Lung microvascular endothelial cell (primary cell): ENCODE measurements at regions not wholly inside any gene's neighbourhood (a gene's known extent, or its start where the extent isn't known, plus 50 kb on each side); places are given as distances from the start of the nearest gene placed in this dataset.

Experiments
- DNase-seq, 2 donors: peaks; one replicate each; pipeline versions ENCODE4 v3.0.0 to v3.0.0-alpha.2; 2010; ENCODE audit warnings: low read depth in 2 of 2

DNA sequence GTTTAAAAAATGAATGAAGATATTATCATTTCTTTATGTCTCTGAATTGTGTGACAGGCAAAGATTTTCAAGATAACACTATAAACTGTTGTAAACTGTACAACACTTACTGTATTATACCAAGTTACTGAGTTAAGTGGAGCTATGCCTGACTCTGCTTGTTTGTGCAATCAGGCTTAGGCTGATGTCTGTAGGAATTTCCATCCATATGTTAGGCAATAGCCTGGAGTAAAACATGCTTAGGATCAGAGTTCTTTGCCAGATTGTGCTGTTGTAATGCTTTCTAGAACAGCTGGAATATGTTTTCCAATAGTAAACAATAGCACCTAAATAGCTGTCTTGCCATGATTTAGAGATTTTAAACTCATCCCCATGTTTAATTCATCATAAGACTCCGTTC is 1496.7 kb downstream of the CDH11 start:
- DNase-seq, result no peak

DNA sequence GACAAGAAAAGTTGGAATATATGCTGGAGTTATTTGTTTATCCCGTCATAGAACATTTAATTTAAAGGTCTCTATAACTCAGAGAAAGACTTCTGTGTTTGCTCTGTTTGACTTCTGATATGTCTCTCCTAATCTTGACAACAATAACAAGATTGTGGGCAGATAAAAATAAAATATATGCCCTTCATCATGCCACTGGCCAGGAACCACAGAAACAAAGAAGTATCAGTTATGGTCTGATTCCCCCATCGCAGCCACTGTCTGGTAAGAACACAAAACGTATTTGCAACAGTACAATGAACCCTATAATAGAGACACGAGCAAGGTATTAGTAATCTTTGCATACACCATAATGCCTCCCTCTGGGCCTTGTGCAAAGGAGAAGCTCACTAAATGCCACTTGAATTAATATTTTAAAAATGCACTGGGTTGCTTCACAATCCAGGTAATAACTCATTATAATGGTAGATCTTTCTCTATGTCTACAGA is 1498.3 kb downstream of the CDH11 start:
- DNase-seq, result no peak

DNA sequence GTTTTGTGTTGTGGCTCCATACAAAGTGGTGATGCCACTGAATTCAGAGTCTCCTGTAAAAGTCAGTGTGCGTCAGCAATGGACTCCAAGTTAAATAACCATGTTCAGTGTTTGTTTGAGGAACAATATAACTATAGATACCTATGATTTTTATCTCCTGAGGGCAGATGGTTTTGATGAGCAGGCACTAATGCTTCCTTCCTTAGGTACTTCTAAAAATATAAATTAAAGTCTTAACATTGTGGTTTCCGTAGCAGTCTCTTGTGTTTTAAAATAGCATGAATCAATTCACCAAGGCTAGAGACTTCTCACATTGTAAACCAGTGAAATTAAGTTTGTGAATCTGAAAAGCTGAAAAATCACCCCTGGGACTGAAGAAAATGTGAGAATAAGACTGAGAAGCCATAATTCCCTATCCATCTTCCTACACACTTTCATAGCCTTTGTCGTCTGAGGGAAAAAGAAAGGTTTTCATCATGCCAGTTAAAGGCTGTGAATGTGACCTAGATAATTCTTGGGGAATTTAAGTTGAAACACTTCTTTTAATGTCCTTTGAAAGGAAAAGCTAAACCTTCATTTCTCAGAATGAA is 1502.9 kb downstream of the CDH11 start:
- DNase-seq, result no peak

DNA sequence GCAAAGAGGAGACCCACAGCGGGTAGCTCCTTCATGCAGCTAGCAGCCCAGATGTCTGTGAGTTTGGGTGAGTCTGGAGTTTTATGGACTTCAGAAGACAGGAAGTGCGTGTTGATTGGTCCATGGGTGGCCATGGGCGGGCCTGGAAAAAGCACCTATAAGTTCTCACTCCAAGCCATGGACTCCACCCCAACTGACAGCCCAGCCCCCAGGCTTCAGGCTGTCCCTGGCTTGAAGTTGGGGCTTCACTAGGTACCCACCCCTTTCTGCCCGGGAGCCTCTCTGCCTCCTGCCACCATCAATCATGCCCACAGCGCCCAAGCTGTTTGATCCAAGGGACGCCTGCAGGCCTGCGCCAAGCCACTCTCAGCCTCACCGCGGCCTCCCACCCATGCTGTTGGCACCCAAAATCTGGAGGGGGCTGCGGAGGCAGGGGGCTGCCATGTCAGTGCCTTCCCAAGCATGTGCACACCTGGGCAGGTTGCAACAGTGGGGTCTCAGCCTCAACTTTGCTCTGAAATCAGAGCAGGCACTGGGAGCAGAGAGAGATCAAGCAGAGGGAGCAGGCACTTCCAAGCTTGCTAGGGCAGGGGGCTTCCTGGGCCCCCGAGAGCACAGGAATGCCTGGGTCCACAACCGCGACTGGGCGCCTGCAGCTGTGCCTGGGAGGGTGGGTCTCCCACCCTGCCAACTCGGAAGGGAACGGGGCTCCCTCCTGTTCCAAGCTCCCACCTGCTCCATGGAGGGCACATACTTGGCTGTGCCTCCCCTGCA is 1503.7 kb downstream of the CDH11 start:
- DNase-seq, result no peak

DNA sequence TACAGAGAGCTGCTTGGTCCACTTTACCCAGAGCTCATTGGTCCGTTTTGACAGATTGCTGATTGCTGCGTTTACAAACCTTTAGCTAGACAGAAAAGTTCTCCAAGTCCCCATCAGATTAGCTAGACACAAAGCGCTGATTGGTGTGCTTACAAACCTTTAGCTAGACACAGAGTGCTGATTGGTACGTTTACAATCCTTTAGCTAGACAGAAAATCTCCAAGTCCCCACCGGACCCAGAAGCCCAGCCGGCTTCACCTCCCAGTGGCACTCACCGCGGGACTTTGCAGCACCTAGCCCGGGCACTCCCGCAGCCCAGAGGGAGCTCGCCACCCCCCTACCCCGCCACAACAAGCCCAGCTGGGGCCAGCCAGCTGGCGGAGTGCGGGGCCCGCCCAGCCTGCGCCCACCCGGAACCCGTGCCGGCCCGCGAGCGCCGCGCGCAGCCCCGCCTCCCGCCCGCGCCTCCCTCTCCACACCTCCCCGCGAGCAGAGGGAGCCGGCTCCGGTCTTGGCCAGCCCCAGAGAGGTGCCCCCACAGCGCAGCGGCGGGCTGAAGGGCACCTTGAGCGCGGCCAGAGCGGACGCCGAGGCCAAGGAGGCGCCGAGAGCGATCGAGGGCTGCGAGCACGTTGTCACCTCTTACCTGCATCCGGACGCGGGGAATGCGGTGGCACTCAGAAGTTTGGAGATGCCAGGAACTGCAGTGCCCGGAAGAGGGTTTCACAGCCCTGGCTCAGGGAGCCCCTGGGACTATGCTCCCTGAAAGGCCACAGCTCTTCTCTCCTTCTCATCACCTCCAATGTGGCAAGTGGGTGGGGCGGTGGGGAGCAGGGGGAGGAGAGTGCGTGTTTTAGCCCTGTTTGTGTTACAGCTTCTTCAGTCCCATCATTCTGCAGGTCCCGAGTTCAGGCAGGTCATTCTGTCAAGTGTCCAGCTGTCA is 1504.5 kb downstream of the CDH11 start:
- DNase-seq, result no peak

DNA sequence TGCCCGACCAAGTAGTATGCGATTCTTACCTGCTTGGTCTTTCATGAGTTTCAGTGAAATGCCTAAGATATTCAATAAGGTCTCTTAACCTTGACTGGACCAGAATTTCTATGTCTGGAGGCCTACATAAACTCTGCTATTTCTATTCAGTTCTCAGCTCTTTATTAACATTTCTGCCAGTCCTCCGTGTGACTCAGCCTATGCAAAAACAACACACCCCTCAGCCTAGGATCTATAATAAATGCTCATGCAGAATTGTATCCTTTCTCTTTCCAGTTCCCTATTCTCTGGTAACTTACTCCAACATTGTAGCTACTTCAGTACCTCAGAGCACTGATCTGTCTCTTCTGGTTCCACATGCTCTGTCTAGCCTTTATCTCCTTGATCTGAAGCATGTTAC is 1507.4 kb downstream of the CDH11 start:
- DNase-seq, result no peak

DNA sequence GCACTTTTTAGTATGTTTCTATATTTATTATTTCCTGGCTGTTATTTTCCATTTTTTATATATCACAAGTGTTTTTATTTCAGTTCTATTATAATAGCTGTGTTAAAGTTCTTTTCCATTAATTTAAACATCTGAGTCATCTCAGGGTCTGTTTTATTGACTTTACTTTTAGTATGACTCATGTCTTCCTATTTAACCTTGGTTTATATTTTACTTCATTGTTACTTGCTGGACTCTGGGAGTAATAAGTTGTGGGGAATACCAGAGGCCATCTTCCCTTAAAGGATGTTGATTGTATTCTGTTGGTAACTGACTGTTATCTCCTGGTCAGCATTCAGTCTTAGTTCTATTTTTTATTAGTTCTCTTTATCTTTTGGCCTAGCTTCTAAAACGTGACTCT is 1508.2 kb downstream of the CDH11 start:
- DNase-seq, result no peak

DNA sequence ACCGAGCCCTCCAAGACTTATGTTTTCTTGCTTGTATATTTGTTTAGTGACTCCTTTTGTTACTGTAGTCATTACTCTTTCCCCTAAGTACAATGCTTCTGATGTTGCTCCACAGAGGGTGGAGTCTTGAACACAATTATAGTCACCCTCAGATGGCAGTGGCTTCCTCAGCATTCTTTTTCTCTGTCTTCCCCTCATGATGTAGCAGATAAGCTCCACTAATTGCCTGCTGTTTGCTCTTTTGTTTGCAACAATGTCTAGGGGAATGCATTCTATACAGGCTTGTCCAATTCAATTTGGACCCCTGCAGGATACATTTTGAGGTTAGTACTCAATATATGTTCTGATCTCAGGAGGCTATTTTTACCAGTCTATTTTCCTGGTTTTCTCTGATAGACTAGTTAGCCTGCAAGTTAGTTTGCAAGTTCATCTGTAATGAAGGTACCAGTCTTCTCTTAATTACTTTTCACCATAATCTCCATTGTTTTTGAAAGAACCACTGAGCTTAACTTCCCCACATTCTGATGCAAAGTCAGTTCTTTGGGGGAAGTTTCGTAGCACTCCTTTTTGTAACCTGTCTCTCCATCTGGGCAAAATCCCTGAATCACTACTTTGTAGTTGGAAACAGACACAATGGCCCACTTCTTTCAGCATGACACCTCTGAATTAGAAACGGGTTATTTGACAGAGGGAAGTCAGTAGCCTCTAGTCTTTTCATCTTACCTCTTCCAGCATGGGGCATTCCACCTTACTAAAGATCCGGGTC is 1509.2 kb downstream of the CDH11 start:
- DNase-seq, result no peak

DNA sequence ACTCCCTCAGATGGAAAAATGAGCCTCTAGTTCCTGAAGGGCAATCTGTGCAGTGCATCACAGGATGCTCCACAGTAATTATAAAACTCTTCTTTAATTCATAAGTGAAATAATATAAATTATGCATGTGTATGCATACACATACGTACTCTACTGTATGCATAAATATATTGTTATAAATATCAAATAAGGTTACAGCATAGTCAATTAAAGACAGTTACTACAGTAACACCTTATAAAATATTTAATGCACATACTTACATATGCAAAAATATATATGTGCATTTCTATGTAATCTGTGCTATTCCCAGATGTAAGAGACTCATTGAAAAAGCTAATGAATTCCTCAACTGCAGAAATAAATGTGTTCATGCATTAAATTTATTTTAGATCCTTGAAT is 1515.1 kb downstream of the CDH11 start:
- no peak for DNase-seq

DNA sequence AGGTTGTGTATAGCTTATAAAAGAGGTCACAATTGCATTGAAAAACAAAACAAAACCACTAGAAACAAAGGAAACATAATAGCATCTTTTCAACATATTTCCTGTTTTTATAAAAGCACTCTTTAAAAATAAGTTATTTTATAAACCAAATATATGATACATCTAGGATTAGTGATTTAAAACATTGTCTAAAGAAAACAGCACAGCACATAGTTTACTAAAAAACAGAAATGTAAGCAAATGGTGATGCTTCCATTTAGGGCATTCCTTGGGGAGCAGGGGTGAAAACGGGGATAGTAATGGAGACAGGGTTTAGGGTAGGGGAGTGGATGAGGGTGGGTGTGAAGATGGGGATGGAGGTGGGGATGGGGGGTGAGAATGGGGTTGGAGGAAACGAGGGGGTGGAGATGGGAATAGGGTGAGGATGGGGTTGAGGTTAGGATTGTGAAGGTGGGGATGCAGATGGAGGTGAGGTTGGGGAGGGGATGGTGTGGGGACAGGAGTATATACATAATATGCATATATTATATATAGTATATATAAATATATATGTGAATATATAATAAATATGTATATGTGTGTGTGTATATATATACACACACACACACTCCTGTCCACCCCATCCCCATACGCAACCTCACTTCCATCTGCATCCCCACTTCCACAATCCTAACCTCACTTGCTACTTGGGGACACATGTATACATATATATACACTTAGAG is 1519.5 kb downstream of the CDH11 start:
- DNase-seq, result no peak

DNA sequence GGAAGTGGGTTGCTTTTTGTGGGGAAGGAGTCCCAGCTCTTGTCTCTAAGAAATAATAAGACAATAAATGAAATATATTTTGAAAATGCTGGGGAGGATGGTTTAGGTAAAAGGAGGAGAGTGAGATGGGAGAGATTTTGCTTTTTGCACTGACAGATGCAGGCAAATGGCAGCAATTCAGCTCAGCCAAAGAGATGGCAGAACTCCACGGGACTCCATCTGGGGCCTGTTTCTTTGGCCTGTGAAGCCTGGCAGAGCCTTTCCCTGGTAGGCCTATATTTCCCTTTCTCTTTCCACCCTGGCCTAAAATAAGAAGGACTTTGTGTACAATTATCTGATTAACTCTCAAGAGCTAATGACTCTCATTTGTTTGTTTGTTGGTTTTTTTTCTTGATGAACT is 1525.1 kb downstream of the CDH11 start:
- no peak for DNase-seq

DNA sequence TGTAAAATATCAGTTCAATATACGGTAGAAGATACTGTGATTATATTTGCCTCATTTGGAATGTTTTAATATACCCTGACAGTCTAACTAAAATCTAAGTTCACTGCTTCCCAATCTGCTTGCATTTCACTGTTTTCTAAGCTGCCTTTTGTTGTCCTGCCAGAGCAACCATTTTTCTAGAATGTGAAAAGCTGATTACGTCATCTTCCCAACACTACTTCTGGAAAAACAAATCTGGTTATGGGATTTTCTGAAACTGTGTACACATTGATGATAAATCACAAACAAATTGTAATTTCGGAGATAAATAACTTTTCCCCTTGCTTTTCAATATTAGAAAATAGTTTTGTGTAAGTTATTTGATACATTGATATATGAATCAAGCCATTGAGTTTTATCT is 1529.0 kb downstream of the CDH11 start:
- DNase-seq, result no peak

DNA sequence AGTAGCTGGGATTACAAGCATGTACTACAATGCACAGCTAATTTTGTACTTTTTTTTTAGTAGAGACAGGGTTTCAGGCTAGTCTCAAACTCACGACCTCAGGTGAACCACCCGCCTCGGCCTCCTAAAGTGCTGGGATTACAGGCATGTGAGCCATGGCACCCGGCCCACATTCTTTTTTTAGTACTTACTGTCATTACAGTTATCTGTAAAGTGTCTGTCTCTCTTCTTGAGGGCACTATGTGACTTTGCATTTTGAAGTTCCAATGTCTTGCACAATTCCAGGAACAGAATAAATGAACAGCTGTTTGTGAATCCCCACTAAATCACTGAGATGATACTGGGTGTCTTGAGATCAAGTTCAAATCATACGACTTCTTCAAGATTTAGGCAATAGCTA is 1540.3 kb downstream of the CDH11 start:
- no peak for DNase-seq

DNA sequence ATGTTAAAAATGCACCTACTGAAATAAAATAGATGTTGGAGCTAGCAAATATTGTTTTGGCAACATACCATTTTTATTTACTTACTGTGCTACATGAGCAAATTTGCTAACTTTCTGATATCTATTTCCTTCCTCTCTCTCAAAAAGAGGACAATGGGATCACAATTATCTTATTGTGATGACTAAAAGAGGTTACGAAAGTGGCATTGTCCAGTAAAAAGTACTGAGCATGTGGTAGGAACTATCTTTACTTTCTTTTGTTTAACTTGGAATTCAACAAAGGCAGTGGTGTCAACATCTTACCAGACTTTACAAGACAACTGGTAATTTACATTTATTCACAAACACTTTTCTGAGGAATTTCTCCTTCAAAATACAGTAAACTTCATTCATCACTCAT is 1542.6 kb upstream of the CDH8 start:
- DNase-seq, result peak in 1 of 2 donors; percentile 21

DNA sequence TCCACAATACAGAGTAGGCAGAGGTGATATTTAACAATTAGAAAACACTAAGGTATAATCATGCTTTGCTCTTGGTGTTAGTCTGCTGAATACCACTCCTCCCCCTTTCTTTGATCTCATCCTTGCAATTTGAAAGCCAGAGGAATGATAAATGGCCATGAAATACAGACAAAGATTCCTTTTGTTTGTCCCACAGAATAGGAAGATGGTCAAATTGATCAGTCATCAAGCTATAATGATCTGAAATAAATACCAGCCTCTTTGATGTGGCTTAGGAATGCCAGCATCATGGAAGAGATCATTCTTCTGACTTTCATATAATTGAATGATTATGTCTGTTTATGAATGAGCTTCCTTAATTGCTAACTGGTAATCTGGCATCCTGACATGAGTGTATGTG is 1541.7 kb upstream of the CDH8 start:
- DNase-seq, result no peak

DNA sequence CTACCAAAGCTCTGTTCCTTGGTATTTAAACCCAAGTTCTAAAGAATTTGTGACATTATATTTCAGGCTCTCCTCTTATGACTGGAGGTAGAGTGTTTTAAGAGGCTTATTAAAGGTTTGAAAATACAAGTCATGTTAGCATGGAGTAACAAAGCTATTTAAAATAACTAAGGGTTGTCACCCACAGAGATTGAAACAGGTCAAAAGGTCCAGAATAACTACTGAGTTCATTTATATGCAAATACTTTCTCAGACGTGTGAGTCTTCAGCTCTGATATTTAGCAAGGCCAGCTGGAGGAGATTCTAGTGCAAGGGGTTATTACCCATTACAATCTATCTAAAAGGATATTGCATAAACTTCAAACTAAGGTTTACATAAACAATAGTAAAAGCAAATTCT is 1538.8 kb upstream of the CDH8 start:
- DNase-seq, result no peak

DNA sequence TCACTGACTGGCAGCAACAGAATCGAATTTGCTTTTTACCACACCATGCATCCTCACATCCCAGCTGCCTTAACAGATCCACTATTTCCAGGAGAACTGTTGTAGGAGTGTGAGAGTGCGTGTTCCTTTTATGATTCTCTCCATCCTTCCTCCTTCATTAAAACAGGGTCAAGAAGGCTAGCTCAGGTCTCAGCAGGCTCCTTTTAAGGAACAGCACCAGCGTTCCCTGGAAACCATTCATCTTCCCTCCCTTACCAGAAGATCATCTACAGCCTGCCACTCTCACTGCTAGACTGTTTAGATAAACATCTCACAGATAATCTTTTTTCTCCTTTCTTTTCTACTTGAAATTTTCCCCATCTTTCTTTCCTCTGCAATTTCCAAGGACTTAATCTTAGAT is 1531.9 kb upstream of the CDH8 start:
- DNase-seq, result no peak

DNA sequence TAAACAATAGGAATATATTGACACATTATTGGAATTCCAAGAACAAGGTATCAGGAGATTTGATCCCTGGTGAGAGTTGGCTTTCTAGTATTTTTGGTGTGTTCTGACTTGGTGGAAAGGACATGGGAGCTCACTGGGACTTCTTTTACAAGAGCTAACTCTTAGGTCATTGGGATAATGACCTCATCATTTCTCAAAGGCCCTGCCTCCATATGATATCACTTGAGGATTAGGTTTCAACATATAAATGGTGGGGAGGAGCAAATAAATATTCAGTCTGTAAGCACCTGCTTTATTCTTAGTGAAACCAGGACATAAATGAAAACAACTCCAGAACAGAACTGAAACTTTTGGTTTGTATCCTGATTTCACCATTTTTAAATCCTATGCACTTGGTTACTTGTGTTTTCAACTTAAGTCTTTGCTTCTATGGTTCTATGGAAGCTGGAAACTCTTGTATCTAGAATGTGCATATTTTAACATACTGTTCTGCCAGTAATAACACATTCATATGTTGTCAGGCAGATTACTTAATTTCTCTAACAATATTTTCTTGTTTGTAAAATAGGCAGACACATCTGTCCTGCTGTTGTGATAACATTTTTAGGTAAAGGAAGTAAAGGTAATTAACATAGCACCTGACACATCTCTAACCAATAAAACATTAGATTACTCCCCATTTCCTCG is 1527.7 kb upstream of the CDH8 start:
- DNase-seq, result no peak

DNA sequence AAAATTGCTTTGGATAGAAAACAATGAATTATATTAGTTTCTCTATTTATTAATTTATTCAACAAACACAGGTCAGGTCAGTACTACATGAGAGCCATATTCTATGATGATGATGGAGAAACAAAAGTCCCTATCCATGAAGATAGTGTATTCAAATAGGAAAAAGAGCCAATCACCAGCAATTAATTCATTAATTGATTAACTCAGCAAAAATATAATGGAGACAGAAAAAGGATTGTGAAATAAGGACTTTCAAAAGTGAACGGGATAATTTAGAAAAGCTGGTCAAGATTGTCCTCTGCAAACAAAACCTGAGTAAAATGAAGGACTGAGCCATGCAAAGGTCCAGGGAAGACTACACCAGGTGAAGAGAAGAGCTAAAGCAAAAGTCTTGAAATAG is 1517.7 kb upstream of the CDH8 start:
- no peak for DNase-seq

DNA sequence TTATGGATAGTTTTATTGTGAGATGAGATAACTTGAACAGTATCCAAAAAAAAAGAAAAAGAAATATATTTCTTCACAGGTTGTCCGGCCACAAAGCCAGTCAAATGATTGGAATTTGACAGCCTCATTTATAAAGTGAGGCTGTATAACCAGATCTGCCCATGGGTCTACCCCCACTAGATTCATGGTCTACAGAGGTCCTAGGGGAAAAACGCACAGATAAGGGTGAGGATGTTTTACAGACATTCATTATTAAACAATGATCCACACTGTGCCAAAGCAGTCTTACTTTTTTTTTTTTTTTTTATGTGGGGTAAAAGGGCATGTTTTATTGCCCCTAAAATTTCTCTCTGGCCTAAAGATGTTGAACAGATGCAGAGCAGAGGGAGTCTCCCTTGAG is 1503.0 kb upstream of the CDH8 start:
- DNase-seq, result no peak
